ENCODE measurements at regions not wholly inside any gene's neighbourhood (a gene's known extent, or its start where the extent isn't known, plus 50 kb on each side); places are given as distances from the start of the nearest gene placed in this dataset.
A peak's percentile ranks its signal among the peaks of the same experiment; 100 is the strongest.

DNA sequence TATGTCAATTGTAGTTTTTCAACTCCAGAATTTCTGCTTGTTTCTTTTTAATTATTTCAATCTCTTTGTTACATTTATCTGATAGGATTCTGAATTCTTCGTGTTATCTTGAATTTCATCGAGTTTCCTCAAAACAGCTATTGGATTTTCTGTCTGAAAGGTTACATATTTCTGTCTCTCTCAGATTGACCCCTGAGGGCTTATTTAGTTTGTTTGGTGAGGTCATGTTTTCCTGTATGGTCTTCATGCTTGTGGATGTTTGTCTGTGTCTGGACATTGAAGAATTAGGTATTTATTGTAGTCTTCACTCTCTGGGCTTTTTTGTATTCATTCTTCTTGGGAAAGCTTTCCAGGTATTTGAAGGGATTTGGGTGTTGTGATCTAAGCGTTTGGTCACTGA is 85.6 kb downstream of the SNAPC1 start:
- H3K9me3 ChIP-seq, result peaks cover 0 to 26% (median 2%) of the 10 kb centered on the region in 12 donors
- ATAC-seq (no peak), DNase-seq (no peak)
- TF ChIP-seq POLR2A (IDR thresholded peaks at IDR 0.05), result no peak
- TF ChIP-seq, protein P1, sequence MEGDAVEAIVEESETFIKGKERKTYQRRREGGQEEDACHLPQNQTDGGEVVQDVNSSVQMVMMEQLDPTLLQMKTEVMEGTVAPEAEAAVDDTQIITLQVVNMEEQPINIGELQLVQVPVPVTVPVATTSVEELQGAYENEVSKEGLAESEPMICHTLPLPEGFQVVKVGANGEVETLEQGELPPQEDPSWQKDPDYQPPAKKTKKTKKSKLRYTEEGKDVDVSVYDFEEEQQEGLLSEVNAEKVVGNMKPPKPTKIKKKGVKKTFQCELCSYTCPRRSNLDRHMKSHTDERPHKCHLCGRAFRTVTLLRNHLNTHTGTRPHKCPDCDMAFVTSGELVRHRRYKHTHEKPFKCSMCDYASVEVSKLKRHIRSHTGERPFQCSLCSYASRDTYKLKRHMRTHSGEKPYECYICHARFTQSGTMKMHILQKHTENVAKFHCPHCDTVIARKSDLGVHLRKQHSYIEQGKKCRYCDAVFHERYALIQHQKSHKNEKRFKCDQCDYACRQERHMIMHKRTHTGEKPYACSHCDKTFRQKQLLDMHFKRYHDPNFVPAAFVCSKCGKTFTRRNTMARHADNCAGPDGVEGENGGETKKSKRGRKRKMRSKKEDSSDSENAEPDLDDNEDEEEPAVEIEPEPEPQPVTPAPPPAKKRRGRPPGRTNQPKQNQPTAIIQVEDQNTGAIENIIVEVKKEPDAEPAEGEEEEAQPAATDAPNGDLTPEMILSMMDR (IDR thresholded peaks at IDR 0.05), result no peak
- H3K27ac ChIP-seq, result no peak overlapping the region
- intact Hi-C loops (cut with DNase I), result no loop called here
- no peak overlapping the region for H3K4me3 ChIP-seq
- WGBS, 4 donors, result 70 to 89% (median 85%) methylated on average over 3 of the region's 3 CpGs
- H3K4me1 ChIP-seq, result no peaks in the 10 kb centered on the region
- no peaks in the 10 kb centered on the region for H3K27me3 ChIP-seq
- no peaks in the 10 kb centered on the region for H3K36me3 ChIP-seq

- Histone ChIP-seq H3K36me3 (no peaks in the 10 kb centered on the region), H3K27ac (no peak overlapping the region), H3K4me1 (no peaks in the 10 kb centered on the region), H3K27me3 (peaks cover 0 to 6% (median 0%) of the 10 kb centered on the region in 9 donors), H3K9me3 (no peaks in the 10 kb centered on the region), H3K4me3 (no peak overlapping the region)
- DNase-seq (no peak), ATAC-seq (no peak)
- TF ChIP-seq, protein P1 (IDR thresholded peaks at IDR 0.05), result no peak
- no peak for TF ChIP-seq POLR2A (IDR thresholded peaks at IDR 0.05)
- intact Hi-C loops (cut with DNase I), result no loop called here
Measured at GRCh38 chr14:61854898-61855297, 92.7 kb downstream of the SNAPC1 start.

DNA sequence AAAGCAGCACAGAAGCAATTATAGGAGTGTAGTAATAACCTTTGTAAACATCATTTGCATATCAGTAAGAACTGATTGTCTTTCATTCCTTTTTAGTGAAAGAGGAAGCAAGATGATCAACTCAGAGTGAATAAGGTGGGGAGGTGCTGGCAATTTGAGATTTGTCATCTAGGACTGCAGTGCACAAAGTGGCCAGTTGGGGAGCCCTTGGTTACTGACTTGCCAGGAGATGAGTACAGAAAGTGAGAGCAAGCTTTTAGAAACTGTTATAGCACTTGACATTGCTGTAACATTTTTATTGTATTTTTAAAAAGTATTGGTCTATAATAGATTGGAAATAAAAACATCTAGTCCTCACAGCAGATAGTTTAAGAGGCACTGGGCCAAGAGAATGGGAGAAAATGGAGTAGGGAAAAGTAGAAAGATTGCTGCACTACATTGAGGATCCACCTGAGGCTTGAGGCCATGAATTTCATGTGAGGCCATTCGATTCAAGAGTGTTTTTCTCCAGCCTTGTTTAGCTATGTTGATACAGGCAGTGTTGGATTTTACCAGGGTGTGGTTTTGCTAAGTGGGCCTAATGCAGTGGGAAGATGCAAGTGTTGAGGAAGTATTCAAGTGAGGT is 98.2 kb downstream of the SNAPC1 start:
- no peak overlapping the region for H3K27ac ChIP-seq
- no peaks in the 10 kb centered on the region for H3K36me3 ChIP-seq
- peaks cover 0 to 6% (median 0%) of the 10 kb centered on the region in 9 donors for H3K27me3 ChIP-seq
- H3K4me1 ChIP-seq, result no peaks in the 10 kb centered on the region
- no peak for TF ChIP-seq POLR2A (IDR thresholded peaks at IDR 0.05)
- TF ChIP-seq, protein P1 (IDR thresholded peaks at IDR 0.05), result peak; percentile 37 to 78 (median 62)
- peaks cover 0 to 4% (median 0%) of the 10 kb centered on the region in 12 donors for H3K9me3 ChIP-seq
- ATAC-seq, result peak in 2 of 4 donors; percentile 32 to 42
- WGBS, 4 donors, result 49 to 64% (median 55%) methylated on average over 1 of the region's 1 CpG
- peak in 1 of 5 donors; percentile 28 for DNase-seq
- H3K4me3 ChIP-seq, result no peak overlapping the region
- intact Hi-C loops (cut with DNase I), result no loop called here

DNA sequence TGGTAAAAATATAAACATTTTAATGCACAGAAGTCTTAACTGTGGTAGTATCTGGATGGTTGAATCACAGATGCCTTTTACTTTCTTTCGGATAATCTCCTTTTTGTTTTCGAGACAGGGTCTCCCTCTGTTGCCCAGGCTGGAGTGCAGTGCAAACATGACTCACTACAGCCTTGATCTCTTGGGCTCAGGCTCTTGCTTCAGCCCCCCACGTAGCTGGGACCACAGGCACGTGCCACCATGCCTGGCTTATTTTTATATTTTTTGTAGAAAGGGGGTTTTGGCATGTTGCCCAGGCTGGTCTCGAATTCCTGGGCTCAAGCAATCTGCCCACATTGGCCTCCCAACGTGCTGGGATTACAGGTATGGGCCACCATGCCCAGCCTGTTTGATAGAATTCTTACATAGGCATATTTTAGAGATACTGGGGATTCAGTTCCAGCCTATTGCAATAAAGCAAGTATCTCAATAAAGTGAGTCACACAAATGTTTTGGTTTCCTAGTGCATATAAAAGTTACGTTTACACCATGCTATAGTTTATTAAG is 99.2 kb downstream of the SNAPC1 start:
- H3K27ac ChIP-seq, result no peak overlapping the region
- WGBS, 4 donors, result 61 to 79% (median 67%) methylated on average over 7 of the region's 7 CpGs
- H3K4me1 ChIP-seq, result no peaks in the 10 kb centered on the region
- H3K9me3 ChIP-seq, result peaks cover 0 to 4% (median 0%) of the 10 kb centered on the region in 12 donors
- no peak overlapping the region for H3K4me3 ChIP-seq
- TF ChIP-seq, protein P1 (IDR thresholded peaks at IDR 0.05), result no peak
- TF ChIP-seq POLR2A (IDR thresholded peaks at IDR 0.05), result no peak
- intact Hi-C loops (cut with DNase I), result no loop called here
- no peaks in the 10 kb centered on the region for H3K36me3 ChIP-seq
- H3K27me3 ChIP-seq, result peaks cover 0 to 2% (median 0%) of the 10 kb centered on the region in 9 donors
- no peak for ATAC-seq
- DNase-seq, result no peak

All from heart left ventricle (tissue), 16 donors.